ENCODE measurements at regions not wholly inside any gene's neighbourhood (a gene's known extent, or its start where the extent isn't known, plus 50 kb on each side); places are given as distances from the start of the nearest gene placed in this dataset.

DNA sequence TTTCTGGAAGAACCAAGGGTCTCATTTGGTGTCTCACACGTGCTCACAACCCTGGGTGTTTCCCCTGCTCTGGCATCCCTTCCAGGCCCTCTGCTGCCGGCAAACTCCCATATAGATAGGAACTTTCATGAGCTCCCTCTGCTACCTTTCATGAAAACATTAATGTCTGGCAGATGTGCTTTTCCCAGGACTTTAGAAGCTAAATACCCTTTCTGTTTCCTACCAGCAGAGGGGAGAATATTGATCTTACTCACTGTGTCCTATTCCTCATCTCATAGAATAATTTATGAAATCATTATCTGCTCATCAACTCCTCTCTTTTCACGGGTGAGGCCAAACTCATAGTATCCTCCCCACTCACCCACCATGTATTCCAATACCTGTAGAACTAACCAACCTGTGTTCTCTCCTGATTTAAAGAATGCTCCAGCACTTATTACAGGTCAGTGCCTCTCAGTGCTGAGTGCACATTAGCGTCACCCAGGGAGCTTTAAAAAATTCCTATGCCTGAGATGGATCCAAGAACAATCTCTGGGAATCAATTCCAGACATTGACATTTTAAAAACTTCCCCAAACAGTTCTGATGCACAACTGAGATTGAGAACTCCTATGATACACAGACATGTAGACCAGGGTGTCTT, 298.5 kb upstream of the JAG1 start:
- H3K4me3 ChIP-seq (ENCODE audit: low read depth in 2 of 2, low read length in 1 of 2): no peak overlapping the region
- H4K20me1 ChIP-seq (ENCODE audit: insufficient read depth): no peaks in the 10 kb centered on the region
- no peaks in the 10 kb centered on the region for H3K9me3 ChIP-seq
- no peak overlapping the region for H3K27ac ChIP-seq (ENCODE audit: low read depth in 2 of 2, low read length in 1 of 2)
- H3K4me1 ChIP-seq (ENCODE audit: control insufficient read depth in 1 of 2, insufficient read depth in 2 of 2, low read depth in 1 of 2, low read length in 1 of 2): no peaks in the 10 kb centered on the region
- no peaks in the 10 kb centered on the region for H3K36me3 ChIP-seq (replicated peaks in 1 of 2; ENCODE audit: control insufficient read depth in 1 of 2, insufficient read depth in 2 of 2, low read length in 1 of 2)
- WGBS (ENCODE audit: low lambda C conversion rate): 76% methylated on average over 4 of the region's 4 CpGs
- no peak for TF ChIP-seq MEF2A (IDR thresholded peaks at IDR 0.05; ENCODE audit: borderline replicate concordance, low read depth)
- TF ChIP-seq NRF1 (IDR thresholded peaks at IDR 0.05; ENCODE audit: low read depth, low read length): no peak
- TF ChIP-seq FOSL2 (IDR thresholded peaks at IDR 0.05; ENCODE audit: borderline replicate concordance, low read depth): no peak
- no peak for TF ChIP-seq TAF1 (IDR thresholded peaks at IDR 0.05; ENCODE audit: borderline replicate concordance, low read depth, low read length)
- TF ChIP-seq, protein P1, sequence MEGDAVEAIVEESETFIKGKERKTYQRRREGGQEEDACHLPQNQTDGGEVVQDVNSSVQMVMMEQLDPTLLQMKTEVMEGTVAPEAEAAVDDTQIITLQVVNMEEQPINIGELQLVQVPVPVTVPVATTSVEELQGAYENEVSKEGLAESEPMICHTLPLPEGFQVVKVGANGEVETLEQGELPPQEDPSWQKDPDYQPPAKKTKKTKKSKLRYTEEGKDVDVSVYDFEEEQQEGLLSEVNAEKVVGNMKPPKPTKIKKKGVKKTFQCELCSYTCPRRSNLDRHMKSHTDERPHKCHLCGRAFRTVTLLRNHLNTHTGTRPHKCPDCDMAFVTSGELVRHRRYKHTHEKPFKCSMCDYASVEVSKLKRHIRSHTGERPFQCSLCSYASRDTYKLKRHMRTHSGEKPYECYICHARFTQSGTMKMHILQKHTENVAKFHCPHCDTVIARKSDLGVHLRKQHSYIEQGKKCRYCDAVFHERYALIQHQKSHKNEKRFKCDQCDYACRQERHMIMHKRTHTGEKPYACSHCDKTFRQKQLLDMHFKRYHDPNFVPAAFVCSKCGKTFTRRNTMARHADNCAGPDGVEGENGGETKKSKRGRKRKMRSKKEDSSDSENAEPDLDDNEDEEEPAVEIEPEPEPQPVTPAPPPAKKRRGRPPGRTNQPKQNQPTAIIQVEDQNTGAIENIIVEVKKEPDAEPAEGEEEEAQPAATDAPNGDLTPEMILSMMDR (IDR thresholded peaks at IDR 0.05): 0 out of 2 replicates have a peak, but pooled peaks have one; percentile 16
- no peak overlapping the region for H3K9ac ChIP-seq
- H3F3A ChIP-seq (replicated peaks; ENCODE audit: insufficient read depth): no peaks in the 10 kb centered on the region
- no peaks in the 10 kb centered on the region for H3K79me2 ChIP-seq (ENCODE audit: insufficient read depth)
- ChIA-PET POLR2A (no interaction called here), CTCF (interaction anchor here (0.6 to 1.0 kb wide), 2 partner anchors 8 to 56 kb away, joined by 3 read pairs; no protein-coding TSS in a partner anchor)
- no peak overlapping the region for H2AFZ ChIP-seq (ENCODE audit: low read depth)
- no peak overlapping the region for H3K4me2 ChIP-seq
- no peaks in the 10 kb centered on the region for H3K27me3 ChIP-seq (ENCODE audit: insufficient read depth)
- no peak for DNase-seq
- H3K9me2 ChIP-seq: no peaks in the 10 kb centered on the region

DNA sequence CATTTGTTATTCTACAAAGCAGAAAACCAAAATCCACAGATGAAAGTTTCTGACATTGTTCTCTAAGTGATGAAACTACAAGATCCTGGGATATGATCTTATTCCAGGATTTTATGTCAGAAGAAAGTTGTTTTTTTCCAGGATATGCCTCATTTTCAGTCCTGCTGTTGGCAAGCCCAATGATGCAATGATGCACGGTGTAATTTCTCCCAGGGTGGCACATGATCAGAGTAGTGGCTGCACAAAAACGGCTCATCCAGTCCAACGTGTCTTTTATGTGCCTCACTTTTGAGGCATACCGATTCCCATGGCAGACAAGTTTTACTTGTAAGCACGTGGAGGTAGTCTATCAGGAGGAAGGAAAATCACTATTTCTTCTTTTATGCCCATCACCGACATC, 302.3 kb upstream of the JAG1 start:
- DNase-seq: no peak
- H3K36me3 ChIP-seq (replicated peaks in 1 of 2; ENCODE audit: control insufficient read depth in 1 of 2, insufficient read depth in 2 of 2, low read length in 1 of 2): no peaks in the 10 kb centered on the region
- H3K79me2 ChIP-seq (ENCODE audit: insufficient read depth): no peaks in the 10 kb centered on the region
- H3K4me2 ChIP-seq: no peak overlapping the region
- H3K9ac ChIP-seq: no peak overlapping the region
- H3K9me3 ChIP-seq: no peaks in the 10 kb centered on the region
- POLR2A ChIA-PET: no interaction called here
- H2AFZ ChIP-seq (ENCODE audit: low read depth): no peak overlapping the region
- no peak overlapping the region for H3K27ac ChIP-seq (ENCODE audit: low read depth in 2 of 2, low read length in 1 of 2)
- no peak for TF ChIP-seq ELF1 (IDR thresholded peaks at IDR 0.05)
- no peak for TF ChIP-seq TEAD4 (IDR thresholded peaks at IDR 0.05; ENCODE audit: borderline replicate concordance, insufficient read depth)
- TF ChIP-seq, protein P2, sequence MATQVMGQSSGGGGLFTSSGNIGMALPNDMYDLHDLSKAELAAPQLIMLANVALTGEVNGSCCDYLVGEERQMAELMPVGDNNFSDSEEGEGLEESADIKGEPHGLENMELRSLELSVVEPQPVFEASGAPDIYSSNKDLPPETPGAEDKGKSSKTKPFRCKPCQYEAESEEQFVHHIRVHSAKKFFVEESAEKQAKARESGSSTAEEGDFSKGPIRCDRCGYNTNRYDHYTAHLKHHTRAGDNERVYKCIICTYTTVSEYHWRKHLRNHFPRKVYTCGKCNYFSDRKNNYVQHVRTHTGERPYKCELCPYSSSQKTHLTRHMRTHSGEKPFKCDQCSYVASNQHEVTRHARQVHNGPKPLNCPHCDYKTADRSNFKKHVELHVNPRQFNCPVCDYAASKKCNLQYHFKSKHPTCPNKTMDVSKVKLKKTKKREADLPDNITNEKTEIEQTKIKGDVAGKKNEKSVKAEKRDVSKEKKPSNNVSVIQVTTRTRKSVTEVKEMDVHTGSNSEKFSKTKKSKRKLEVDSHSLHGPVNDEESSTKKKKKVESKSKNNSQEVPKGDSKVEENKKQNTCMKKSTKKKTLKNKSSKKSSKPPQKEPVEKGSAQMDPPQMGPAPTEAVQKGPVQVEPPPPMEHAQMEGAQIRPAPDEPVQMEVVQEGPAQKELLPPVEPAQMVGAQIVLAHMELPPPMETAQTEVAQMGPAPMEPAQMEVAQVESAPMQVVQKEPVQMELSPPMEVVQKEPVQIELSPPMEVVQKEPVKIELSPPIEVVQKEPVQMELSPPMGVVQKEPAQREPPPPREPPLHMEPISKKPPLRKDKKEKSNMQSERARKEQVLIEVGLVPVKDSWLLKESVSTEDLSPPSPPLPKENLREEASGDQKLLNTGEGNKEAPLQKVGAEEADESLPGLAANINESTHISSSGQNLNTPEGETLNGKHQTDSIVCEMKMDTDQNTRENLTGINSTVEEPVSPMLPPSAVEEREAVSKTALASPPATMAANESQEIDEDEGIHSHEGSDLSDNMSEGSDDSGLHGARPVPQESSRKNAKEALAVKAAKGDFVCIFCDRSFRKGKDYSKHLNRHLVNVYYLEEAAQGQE (IDR thresholded peaks at IDR 0.05; ENCODE audit: low read depth, low read length): no peak
- TF ChIP-seq TAF1 (IDR thresholded peaks at IDR 0.05; ENCODE audit: borderline replicate concordance, low read depth, low read length): no peak
- no peaks in the 10 kb centered on the region for H4K20me1 ChIP-seq (ENCODE audit: insufficient read depth)
- no peaks in the 10 kb centered on the region for H3K9me2 ChIP-seq
- no peaks in the 10 kb centered on the region for H3F3A ChIP-seq (replicated peaks; ENCODE audit: insufficient read depth)
- H3K4me3 ChIP-seq (ENCODE audit: low read depth in 2 of 2, low read length in 1 of 2): no peak overlapping the region
- H3K4me1 ChIP-seq (ENCODE audit: control insufficient read depth in 1 of 2, insufficient read depth in 2 of 2, low read depth in 1 of 2, low read length in 1 of 2): no peaks in the 10 kb centered on the region
- H3K27me3 ChIP-seq (ENCODE audit: insufficient read depth): no peaks in the 10 kb centered on the region
- 76% methylated on average over 6 of the region's 6 CpGs for WGBS (ENCODE audit: low lambda C conversion rate)
- CTCF ChIA-PET: no interaction called here
